ENCODE measurements at regions not wholly inside any gene's neighbourhood (a gene's known extent, or its start where the extent isn't known, plus 50 kb on each side); places are given as distances from the start of the nearest gene placed in this dataset.

GRCh38 chr2:173654161-173654895 lies 299.7 kb downstream of the CDCA7 start:
- DNase-seq = no peak
- Mint-ChIP-seq H3K9me3 (no peaks in the 10 kb centered on the region), H3K4me3 (no peak overlapping the region), H3K4me1 (ENCODE audit: low read depth) (peaks cover 61% of the 10 kb centered on the region), H3K36me3 (ENCODE audit: low read depth) (no peaks in the 10 kb centered on the region), H3K27me3 (ENCODE audit: insufficient read depth) (no peaks in the 10 kb centered on the region; the same call in 1 of the 2 replicates), H3K27ac (no peak overlapping the region)
- no peak for TF ChIP-seq CTCF (IDR thresholded peaks at IDR 0.05)

GRCh38 chr2:173654896-173655265 lies 300.2 kb downstream of the CDCA7 start:
- Mint-ChIP-seq H3K4me3 (no peak overlapping the region), H3K36me3 (ENCODE audit: low read depth) (no peaks in the 10 kb centered on the region), H3K27me3 (ENCODE audit: insufficient read depth) (no peaks in the 10 kb centered on the region; the same call in 1 of the 2 replicates), H3K4me1 (ENCODE audit: low read depth) (peaks cover 67% of the 10 kb centered on the region), H3K9me3 (no peaks in the 10 kb centered on the region), H3K27ac (no peak overlapping the region)
- no peak for DNase-seq
- no peak for TF ChIP-seq CTCF (IDR thresholded peaks at IDR 0.05)

GRCh38 chr2:173656086-173656485 lies 301.4 kb downstream of the CDCA7 start:
- Mint-ChIP-seq H3K4me1 (ENCODE audit: low read depth) (peaks cover 68% of the 10 kb centered on the region), H3K27ac (no peak overlapping the region), H3K36me3 (ENCODE audit: low read depth) (no peaks in the 10 kb centered on the region), H3K27me3 (ENCODE audit: insufficient read depth) (no peaks in the 10 kb centered on the region; the same call in 1 of the 2 replicates), H3K9me3 (no peaks in the 10 kb centered on the region), H3K4me3 (no peak overlapping the region)
- DNase-seq = no peak
- TF ChIP-seq CTCF (IDR thresholded peaks at IDR 0.05) = no peak

GRCh38 chr2:173657996-173658717 lies 303.5 kb downstream of the CDCA7 start:
- H3K27ac Mint-ChIP-seq = peak overlapping the region; percentile 73

GRCh38 chr2:173658946-173659371 lies 304.3 kb downstream of the CDCA7 start:
- H3K9me3 Mint-ChIP-seq = no peaks in the 10 kb centered on the region
- peaks cover 41% of the 10 kb centered on the region for H3K4me1 Mint-ChIP-seq (ENCODE audit: low read depth)
- H3K36me3 Mint-ChIP-seq (ENCODE audit: low read depth) = no peaks in the 10 kb centered on the region
- peaks cover 11% of the 10 kb centered on the region for H3K27me3 Mint-ChIP-seq (ENCODE audit: insufficient read depth)
- 0 out of 2 replicates have a peak overlapping the region, but pooled peaks have one; percentile 22 for H3K4me3 Mint-ChIP-seq
- no peak for TF ChIP-seq CTCF (IDR thresholded peaks at IDR 0.05)
- H3K27ac Mint-ChIP-seq = peak overlapping the region; percentile 73
- DNase-seq = peak; percentile 3

More at GRCh38 chr2:173657996-173658717, 303.5 kb downstream of the CDCA7 start:
- H3K4me3 Mint-ChIP-seq = peak overlapping the region; percentile 22; the same call in 1 of the 2 replicates
- H3K9me3 Mint-ChIP-seq = no peaks in the 10 kb centered on the region
- H3K4me1 Mint-ChIP-seq (ENCODE audit: low read depth) = peaks cover 48% of the 10 kb centered on the region
- TF ChIP-seq CTCF (IDR thresholded peaks at IDR 0.05) = no peak
- no peaks in the 10 kb centered on the region for H3K36me3 Mint-ChIP-seq (ENCODE audit: low read depth)
- peaks cover 7% of the 10 kb centered on the region for H3K27me3 Mint-ChIP-seq (ENCODE audit: insufficient read depth)
- DNase-seq = peak; percentile 89

All from HFFc6 (cell line).